ENCODE measurements at regions not wholly inside any gene's neighbourhood (a gene's known extent, or its start where the extent isn't known, plus 50 kb on each side); places are given as distances from the start of the nearest gene placed in this dataset.

DNA sequence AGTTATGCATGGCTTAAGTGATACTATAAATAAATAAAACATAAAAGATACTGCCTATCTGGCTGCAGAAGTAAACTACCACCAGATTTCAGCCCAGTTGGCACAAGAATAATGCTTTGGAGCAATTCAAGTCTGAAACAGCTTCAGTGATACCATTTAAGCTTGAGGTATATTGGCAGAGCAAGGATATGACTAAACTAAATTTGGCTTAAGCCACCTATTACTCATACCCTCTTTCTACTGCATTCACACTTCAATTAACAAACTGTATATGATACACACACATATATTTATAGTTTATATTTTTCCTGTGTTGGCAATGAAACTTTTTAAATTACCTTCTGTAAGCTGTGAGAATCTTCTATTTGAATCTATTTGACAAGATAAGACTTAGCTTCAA is 431.9 kb downstream of the ANXA1 start:
- Histone ChIP-seq H3K27me3 (ENCODE audit: insufficient read depth, low read length, poor library complexity, severe bottlenecking) (no peaks in the 10 kb centered on the region), H3K36me3 (ENCODE audit: insufficient read depth, low read length) (no peaks in the 10 kb centered on the region), H3K79me2 (ENCODE audit: insufficient read depth, low read length) (no peaks in the 10 kb centered on the region), H3K4me3 (ENCODE audit: low read length, poor library complexity, severe bottlenecking) (no peak overlapping the region), H2AFZ (ENCODE audit: low read length) (no peak overlapping the region), H3K9me3 (ENCODE audit: insufficient read depth, low read depth, low read length) (no peaks in the 10 kb centered on the region), H3K4me1 (ENCODE audit: insufficient read depth, low read length, poor library complexity, severe bottlenecking) (peaks cover 37% of the 10 kb centered on the region), H3K9ac (ENCODE audit: low read depth, low read length, poor library complexity, severe bottlenecking) (no peak overlapping the region), H3K4me2 (ENCODE audit: low read depth, low read length, poor library complexity, severe bottlenecking) (no peak overlapping the region), H3K9me2 (replicated peaks; ENCODE audit: low read depth, low read length) (no peaks in the 10 kb centered on the region), H3F3A (ENCODE audit: low read depth) (no peaks in the 10 kb centered on the region), H4K20me1 (ENCODE audit: insufficient read depth, low read length, poor library complexity, severe bottlenecking) (no peaks in the 10 kb centered on the region)
- TF ChIP-seq, protein P1, sequence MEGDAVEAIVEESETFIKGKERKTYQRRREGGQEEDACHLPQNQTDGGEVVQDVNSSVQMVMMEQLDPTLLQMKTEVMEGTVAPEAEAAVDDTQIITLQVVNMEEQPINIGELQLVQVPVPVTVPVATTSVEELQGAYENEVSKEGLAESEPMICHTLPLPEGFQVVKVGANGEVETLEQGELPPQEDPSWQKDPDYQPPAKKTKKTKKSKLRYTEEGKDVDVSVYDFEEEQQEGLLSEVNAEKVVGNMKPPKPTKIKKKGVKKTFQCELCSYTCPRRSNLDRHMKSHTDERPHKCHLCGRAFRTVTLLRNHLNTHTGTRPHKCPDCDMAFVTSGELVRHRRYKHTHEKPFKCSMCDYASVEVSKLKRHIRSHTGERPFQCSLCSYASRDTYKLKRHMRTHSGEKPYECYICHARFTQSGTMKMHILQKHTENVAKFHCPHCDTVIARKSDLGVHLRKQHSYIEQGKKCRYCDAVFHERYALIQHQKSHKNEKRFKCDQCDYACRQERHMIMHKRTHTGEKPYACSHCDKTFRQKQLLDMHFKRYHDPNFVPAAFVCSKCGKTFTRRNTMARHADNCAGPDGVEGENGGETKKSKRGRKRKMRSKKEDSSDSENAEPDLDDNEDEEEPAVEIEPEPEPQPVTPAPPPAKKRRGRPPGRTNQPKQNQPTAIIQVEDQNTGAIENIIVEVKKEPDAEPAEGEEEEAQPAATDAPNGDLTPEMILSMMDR (conservative IDR thresholded peaks at IDR 0.05; ENCODE audit: low read length) = no peak
- TF ChIP-seq EZH2phosphoT487 (IDR thresholded peaks at IDR 0.05; ENCODE audit: borderline replicate concordance) = no peak

DNA sequence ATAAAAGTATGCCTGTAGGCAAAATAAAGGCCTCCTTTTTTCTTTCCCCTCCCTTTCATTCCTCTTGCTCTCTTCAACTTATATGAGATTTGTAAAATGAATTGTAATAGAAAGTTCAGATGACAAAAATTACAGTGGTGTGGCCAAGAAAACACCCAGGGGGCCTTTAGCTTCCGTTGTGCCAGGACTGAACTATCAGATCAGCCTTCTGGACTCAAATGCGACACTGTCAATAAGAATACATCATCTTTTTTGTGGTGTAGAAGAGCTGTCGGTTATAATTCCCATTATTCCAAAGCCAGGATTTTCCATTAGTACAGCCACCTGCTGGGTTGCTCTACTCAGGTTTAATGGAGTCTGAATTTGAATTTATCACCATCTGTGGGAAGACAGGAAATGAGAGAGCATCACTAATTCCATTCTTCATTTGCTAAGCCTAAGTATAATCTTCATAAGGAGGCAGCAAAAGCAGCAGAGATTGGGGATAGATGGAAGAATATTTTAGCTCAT is 443.4 kb downstream of the ANXA1 start:
- Histone ChIP-seq H3K9me3 (ENCODE audit: insufficient read depth, low read depth, low read length) (no peaks in the 10 kb centered on the region), H3F3A (ENCODE audit: low read depth) (no peaks in the 10 kb centered on the region), H2AFZ (ENCODE audit: low read length) (no peak overlapping the region), H4K20me1 (ENCODE audit: insufficient read depth, low read length, poor library complexity, severe bottlenecking) (no peaks in the 10 kb centered on the region), H3K9ac (ENCODE audit: low read depth, low read length, poor library complexity, severe bottlenecking) (no peak overlapping the region), H3K4me1 (ENCODE audit: insufficient read depth, low read length, poor library complexity, severe bottlenecking) (no peaks in the 10 kb centered on the region), H3K27me3 (ENCODE audit: insufficient read depth, low read length, poor library complexity, severe bottlenecking) (no peaks in the 10 kb centered on the region), H3K9me2 (replicated peaks; ENCODE audit: low read depth, low read length) (no peaks in the 10 kb centered on the region), H3K4me3 (ENCODE audit: low read length, poor library complexity, severe bottlenecking) (no peak overlapping the region), H3K36me3 (ENCODE audit: insufficient read depth, low read length) (no peaks in the 10 kb centered on the region), H3K79me2 (ENCODE audit: insufficient read depth, low read length) (no peaks in the 10 kb centered on the region), H3K4me2 (ENCODE audit: low read depth, low read length, poor library complexity, severe bottlenecking) (no peak overlapping the region)
- TF ChIP-seq, protein P1 (conservative IDR thresholded peaks at IDR 0.05; ENCODE audit: low read length) = no peak
- TF ChIP-seq EZH2phosphoT487 (IDR thresholded peaks at IDR 0.05; ENCODE audit: borderline replicate concordance) = no peak

DNA sequence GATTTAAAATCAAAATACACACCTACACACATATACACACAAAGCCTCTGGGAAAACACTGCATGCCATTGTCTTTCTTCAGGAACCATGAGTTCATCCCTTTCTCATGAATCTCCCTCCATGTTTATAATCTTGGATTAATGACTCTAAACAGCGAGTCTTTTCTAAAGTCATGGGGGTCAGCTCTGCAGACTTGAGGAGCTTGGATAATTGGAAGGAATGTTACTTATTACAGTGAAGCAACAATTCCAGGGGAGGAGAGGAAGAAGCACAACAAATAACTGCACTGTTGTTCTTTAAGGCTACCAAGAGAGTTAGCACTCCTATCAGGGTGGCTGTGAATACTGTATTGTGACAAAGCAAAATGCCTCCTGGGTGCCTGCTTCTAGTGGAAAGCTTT is 444.7 kb downstream of the ANXA1 start:
- TF ChIP-seq EZH2phosphoT487 (IDR thresholded peaks at IDR 0.05; ENCODE audit: borderline replicate concordance) = no peak
- TF ChIP-seq, protein P1 (conservative IDR thresholded peaks at IDR 0.05; ENCODE audit: low read length) = no peak
- Histone ChIP-seq H3K79me2 (ENCODE audit: insufficient read depth, low read length) (no peaks in the 10 kb centered on the region), H3K36me3 (ENCODE audit: insufficient read depth, low read length) (no peaks in the 10 kb centered on the region), H3K4me1 (ENCODE audit: insufficient read depth, low read length, poor library complexity, severe bottlenecking) (no peaks in the 10 kb centered on the region), H3K4me2 (ENCODE audit: low read depth, low read length, poor library complexity, severe bottlenecking) (no peak overlapping the region), H2AFZ (ENCODE audit: low read length) (no peak overlapping the region), H3K27me3 (ENCODE audit: insufficient read depth, low read length, poor library complexity, severe bottlenecking) (no peaks in the 10 kb centered on the region), H3F3A (ENCODE audit: low read depth) (no peaks in the 10 kb centered on the region), H3K9me2 (replicated peaks; ENCODE audit: low read depth, low read length) (no peaks in the 10 kb centered on the region), H3K9me3 (ENCODE audit: insufficient read depth, low read depth, low read length) (no peaks in the 10 kb centered on the region), H3K9ac (ENCODE audit: low read depth, low read length, poor library complexity, severe bottlenecking) (no peak overlapping the region), H3K4me3 (ENCODE audit: low read length, poor library complexity, severe bottlenecking) (no peak overlapping the region), H4K20me1 (ENCODE audit: insufficient read depth, low read length, poor library complexity, severe bottlenecking) (no peaks in the 10 kb centered on the region)

All from Loucy (cell line).